SIG-M5 treated with dmso at 0.1 percent for 504 hours (cell line): ENCODE measurements at regions not wholly inside any gene's neighbourhood (a gene's known extent, or its start where the extent isn't known, plus 50 kb on each side); places are given as distances from the start of the nearest gene placed in this dataset.

Experiments used
- DNase-seq: peaks from one replicate; lab custom pipeline; 2025; ENCODE audit not compliant: unreplicated experiment; lab: John Stamatoyannopoulos, UW

DNA sequence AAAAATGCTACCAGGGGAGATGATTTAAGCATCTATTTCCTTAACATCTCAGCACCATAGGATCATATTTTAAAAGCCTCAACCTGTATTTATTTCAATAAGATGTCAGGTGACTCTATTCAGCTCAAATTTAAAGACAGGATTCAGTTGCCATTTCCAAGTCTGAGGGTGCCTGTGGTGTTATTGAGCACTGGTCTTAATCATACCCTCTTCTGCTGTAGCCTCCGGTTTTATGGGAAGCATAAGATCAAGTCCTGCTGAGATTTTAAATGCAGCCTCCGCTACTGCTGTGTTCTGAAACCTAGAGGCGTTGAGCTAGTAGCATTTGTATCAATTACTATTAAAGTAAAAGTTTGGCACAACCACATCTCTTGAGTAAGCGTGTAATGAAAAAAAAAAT is 185.7 kb upstream of the NWD2 start:
- no peak for DNase-seq

DNA sequence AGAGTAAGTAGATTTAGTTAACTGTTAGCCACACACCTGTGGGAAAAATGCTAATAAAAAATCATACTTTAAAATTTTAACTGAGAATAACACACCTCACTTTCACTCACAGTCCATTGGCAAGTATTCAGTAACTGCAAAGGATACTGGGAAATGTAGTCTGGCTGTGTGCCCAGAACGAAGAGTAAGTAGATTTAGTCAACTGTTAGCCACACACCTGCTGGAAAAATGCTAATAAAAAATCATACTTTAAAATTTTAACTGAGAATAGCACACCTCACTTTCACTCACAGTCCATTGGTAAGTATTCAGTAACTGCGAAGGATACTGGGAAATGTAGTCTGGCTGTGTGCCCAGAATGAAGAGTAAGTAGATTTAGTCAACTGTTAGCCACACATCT is 178.4 kb upstream of the NWD2 start:
- no peak for DNase-seq

DNA sequence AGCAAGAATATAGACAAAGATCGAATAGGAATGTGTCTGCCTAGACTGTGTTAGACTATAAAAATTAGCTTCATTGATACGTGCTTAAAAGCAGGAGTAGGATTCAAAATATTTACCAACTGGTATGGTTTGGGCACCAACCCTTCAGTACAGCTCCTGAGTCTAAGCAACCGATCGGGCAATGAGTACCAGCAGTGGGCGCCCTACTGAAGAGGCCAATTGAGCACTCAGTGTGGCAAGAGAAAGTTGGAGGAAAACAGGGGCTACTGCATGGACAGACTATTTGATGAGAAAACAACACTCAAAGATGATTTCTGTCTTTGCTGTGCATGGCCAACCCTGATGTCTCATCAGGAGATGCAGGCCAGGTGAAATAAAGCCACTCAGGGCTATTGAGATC is 176.0 kb upstream of the NWD2 start:
- no peak for DNase-seq

DNA sequence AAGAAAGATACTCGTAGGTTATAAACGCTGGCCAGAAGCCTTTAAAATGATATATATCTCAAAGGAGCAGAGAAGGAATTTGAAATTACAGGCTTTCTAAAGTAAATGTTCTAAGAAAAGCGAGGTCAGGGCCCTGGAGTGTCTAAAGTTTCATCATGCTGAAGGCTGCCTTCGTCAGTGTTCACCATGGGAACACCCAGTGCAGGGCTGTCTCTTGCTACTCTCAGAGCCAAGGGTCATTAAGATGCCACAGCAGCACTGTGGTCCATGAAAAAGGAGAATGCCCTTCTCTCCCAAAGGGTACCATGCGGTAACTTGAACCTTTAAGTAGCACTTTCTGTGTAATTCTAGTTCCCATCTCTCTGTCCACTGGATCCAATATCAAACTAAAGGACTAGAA is 174.5 kb upstream of the NWD2 start:
- DNase-seq, result no peak

DNA sequence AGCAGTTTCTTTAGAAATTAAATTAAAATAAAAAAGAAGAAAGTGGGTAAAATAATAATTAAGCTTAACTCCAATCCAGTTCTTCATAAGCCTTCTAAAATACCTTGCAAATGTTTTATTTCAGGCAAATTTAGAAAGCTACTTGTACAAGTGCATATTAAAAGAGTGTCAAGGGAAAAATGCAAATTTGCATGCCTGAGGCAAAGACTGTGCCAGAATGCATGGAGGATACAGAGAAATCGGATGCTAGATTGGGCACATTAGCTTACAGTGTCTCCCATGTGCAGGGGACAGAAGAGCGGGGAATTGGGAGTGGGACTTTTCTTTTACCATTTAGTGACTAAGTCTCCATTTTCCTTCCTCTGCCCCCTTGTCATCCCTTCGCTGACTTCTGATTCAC is 173.0 kb upstream of the NWD2 start:
- DNase-seq, result no peak

DNA sequence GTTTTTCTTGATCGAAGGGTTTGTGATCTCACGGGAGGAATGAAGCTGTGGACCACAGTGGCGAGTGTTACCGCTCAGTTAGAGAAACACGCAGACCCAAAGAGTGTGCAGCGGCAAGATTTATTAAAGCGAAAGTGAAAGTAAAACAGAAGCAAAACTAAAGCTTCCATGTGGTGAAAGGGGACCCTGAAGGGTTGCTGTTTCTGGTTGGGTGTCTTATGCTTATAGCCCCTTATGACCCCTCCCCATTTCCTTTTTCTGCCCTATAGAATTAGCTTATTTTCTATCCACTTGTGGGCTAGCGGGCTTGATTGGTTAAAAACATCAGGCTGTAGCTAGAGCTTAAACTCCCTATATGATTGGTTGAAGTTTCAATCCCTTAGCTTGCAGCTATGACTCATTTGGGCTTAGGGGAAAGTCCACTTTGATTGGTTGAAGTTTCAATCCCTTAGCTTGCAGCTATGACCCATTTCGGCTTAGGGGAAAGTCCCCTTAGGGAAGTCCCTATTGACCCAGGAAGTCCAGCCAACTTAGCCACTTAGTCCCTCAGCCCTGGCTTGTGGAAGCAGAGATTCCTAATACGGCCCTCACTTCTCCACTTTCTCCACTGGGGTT is 171.2 kb upstream of the NWD2 start:
- DNase-seq, result no peak

DNA sequence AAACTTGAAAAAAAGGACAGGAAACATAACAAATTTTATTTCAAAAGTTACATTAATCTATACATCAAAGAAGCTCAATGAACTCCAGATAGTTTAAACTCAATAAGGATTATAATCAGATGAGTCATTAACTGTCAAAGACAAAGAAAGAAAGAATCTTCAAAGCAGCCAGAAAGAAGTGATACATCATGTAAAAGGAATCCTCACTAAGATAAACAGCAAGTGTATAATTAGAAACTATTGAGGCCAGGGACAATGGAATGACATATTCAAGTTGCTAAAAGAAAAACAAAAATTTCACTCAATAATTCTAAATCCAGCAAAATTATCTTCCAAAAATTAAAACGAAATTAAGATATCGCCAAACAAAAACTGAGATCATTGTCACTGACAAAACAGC is 161.6 kb upstream of the NWD2 start:
- no peak for DNase-seq

DNA sequence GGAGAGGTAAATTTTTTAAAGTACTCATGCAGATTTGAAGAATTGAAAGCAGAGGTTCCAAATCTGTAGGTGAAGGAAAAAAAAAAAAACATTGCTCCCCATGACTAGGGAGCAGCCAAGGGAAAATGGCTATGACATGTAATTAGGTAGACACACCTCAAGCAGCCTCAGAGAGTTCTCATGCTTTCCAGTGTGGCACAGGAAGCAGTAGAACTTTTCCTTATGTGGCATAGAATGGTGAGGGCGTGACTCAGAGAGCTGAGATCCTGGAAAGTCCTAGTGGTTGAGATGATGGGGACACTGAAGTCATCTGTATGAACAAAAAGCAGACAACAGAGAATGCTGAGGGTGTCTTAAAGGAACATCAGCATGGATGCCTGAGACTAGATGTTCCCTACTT is 148.6 kb upstream of the NWD2 start:
- DNase-seq, result no peak

DNA sequence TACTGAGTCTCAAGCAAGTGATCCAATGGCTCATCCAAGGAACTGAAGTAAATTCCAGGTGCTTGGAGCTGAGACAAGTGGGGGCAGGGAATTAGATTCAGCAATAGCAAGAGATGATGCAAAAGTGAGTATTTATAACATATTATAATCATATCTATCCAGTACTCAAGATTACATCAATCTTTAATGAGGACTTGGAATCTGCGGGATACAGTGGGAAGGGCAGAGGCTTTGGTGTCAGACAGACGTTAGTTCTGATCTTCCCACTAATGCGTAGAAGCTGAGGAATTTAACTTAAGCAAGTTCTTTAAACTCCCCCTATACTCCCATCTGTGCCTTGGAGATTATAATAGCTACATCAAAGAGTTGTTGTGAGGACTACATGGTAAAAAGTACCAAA is 143.4 kb upstream of the NWD2 start:
- no peak for DNase-seq

DNA sequence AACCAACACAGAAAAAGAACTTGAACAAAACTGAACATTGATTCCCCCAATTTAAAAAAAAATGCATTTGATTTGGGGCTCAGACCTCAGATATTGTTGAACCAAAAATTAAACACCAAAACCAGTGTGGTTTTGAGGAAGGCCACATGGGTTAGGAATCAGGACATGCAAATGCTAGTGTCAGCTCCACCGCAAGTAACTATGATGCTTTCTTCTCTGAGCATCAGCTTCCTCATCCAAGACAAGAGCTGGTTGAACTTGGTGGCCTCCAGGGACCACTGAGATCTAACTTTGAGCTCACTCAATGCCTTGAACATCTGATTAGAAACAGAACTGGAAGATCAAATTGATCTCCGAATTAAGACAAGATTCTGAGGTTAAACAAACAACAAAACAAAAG is 142.9 kb upstream of the NWD2 start:
- DNase-seq, result no peak

DNA sequence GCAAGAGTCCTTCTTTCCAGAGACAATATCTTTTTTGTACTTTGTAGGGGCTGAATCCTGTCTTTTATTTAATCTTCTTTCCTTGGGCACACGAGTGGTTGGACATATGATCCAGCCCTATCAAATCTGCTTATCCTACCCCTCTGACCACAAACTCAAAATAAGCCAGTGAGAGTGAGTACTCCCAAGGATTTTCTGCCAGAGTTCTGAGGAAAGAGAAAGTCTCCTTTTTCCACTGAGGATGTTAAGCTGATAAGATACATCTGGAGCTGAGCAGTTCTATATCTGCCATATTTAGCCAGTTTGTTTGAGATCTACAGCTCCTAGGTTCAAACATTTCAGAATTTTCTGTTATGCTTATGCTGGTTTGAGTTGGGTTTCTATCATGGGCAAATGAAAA is 134.8 kb upstream of the NWD2 start:
- DNase-seq, result no peak

DNA sequence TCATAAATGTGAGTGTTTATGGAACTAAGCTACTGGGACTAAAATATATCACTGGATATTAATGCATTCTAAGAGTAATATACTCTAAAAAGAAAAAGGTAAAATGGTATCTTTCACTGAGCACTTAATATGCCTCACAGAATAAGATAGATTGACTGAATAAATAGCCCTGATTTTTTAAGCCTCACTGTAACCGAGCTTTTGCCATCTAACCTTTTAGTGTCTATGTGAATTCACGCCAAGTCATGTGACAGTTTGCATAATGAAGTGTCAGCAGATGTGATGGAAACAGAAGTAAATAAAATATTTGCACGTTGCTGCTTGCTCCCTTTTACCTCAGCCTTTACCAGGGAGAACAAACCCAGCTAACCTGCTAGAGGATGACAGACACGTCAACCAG is 119.7 kb upstream of the NWD2 start:
- no peak for DNase-seq

DNA sequence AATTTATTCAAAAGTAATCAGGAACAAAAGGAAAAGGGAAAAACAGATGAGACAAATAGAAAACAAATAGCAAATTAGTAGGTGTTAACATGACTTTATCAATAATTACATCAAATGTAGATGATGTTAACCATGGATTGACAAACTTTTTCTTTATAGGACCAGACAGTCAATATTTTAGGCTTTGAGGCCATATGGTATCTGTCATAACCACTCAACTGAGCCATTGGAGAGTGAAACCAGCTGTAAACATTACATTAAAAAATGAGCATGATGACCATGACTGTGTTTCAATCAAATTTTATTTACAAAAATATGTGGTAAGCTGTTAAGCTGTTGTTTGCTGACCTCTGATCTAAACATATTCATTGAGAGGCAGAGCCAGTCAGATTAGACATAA is 118.5 kb upstream of the NWD2 start:
- no peak for DNase-seq

DNA sequence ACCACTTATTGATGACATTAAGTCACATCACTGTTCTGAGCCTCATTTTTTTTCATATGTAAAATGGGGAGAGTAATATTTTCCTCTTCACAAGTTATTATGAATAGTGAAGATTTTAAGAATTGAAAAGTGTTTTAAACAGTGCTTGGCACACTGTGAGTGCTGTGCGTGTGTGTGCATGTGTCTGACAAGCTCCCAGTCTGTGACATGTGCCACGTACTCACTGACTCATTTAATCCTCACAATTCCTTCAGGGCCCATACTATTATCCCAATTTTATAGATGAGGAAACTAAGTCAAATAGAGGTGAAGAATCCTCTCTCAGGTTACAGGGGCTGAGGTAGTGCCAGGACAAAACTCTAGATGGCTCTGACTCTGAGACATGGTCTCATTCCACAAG is 114.1 kb upstream of the NWD2 start:
- DNase-seq, result no peak

DNA sequence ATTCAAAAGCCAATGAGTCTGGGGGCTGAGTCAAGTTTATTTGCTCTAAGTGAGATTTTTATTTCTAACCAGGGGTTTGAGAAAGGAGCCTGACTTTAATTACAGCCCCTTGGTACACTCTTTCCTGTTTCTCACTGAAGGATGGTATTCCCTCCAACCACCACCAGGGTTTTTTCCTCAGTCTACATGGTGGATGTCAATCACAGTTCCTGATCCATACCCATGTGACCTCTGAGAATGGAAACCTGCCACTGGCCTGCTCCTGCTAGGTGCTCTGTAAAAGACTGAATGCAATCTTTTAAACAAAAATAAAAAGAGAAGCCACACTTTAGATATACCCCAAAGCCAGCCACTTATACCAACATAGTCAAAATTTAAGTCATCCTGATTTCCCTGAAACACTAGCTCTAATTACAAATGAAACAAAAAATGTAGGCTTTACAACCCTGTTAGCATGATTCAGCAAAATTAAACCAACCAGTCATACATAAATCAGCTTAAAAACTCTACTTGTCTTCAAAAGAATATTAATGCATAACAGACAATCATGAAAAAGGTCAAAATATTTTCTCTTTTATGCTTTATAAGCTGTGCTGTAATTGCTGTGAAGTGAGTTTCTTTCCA is 112.1 kb upstream of the NWD2 start:
- no peak for DNase-seq

DNA sequence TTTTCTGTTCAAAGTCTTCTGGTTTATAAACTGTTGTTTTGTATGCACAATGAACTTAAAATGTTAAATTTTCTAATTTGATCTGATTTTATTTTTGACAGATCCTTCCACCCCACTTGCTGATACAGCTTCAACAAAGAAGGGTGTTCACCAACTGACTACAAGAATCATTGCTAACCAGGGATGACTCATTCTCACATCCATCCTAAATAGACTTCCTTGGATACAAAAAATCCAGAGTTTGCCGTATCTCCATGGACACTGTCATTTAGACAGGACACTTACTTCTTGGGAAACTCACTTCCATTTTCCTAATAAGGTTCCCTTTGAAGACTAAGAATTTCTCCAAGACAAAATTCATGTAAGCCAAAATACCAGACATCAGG is 111.6 kb upstream of the NWD2 start:
- DNase-seq, result no peak

DNA sequence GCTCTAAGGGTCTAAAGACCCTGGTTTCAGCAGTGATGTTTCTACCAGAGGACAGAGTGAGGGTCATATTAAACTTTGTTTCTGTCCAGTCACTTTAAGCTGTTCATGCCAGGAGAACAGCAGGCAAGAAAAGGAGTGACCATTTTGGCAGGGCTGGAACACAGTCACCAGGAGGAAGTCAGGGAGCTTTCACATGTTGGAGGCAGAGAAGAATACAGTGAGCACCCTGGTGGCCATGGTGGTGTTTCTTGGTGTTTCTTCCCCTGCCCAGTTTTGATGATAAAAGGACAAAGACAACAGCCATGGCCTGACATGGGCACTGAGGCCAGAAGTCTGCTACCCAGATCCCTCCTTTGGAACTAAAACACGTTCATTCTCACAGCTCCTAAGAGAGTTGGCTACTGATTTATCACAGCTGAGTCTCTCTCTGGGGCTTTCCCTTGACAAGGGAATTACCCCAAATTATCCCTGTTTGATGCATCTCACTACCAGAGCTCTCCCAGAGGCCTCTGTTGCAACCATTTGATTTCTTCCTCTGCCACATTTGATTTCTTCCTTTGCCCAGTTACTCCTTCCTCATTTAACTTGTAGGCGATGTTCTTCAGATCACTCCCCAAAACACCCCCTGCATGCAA is 106.4 kb upstream of the NWD2 start:
- DNase-seq, result no peak

DNA sequence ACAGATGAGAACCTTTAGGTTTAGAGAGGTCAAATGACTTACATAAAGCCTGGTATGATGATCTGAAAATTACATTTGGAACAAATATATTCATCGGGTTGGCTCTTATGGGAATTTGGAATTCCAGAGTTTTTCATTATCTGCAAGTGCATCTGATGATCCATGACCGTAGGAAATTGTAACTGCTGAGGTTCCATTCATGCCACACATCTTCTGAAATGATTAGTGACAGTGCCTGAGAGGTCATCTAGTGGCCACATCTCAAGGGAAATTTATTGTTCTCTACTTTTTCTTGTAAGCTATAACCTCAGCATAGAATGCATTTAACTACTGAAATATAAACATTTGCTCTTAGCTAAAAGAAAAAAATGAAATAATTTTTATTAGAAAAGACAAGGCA is 105.8 kb upstream of the NWD2 start:
- no peak for DNase-seq

DNA sequence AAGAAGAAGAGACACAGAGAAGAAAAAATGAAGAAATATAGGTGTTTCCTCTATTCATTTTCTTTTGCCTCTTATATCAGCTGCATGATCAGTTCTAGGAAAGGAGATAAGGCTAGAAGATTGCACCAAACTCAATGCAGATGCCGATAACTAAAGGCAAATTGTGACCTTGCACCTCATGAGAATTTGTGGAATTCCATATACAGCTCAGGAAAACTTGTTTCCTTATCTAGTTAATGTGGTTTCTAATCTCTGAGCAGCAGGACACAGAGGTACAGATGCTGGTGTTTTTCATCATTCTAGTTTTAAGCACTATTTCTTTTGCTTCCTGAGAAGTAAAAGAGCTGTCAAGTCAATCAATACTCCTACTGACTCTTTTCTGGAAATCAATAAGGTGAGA is 104.6 kb upstream of the NWD2 start:
- no peak for DNase-seq

DNA sequence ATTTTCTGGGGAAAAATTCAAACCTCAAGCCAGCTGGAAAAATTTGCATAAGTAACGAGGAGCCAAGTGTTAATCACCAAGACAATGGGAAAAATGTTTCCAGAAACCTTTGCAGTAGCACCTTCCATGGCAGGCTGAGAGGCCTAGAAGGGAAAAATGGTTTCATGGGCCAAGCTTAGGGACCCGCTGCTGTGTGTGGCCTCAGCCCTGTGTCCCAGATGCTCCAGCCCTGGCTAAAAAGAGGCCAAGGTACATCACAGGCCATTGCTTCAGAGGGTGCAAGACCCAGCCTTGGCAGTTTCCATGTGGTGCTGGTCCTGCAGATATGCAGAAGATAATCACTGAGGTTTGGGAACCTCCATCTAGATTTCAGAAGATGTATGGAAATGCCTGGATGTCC is 98.3 kb upstream of the NWD2 start:
- no peak for DNase-seq

DNA sequence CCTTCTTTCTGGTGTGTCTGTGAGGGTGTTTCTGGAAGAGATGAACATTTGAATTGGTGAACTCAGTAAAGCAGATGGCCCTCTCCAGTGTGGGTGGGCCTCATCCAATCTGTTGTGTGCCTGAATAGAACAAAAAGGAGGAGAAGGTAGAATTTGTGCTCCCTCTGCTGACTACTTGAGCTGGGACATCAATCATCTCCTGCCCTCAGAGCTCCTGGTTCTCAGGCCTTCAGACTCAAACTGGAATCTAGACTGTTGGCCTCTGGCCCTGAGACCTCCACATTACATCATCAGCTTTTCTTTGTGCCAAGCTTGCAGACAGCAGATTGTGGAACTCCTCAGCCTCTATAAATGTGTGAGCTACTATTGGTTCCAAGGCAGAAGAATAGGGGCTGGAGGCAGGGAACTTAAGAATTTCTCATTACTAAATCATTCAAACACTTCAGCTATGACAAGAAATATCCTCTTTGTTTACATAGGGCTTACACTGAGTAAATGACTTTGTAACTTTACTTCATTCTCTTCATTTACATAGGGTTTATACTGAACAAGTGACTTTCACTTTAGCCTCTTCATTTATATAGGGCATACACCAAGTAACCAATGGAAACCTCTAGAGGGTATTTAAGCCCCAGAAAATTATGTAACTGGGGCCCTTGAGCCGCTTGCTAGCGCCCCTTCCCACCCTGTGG is 86.9 kb upstream of the NWD2 start:
- no peak for DNase-seq

DNA sequence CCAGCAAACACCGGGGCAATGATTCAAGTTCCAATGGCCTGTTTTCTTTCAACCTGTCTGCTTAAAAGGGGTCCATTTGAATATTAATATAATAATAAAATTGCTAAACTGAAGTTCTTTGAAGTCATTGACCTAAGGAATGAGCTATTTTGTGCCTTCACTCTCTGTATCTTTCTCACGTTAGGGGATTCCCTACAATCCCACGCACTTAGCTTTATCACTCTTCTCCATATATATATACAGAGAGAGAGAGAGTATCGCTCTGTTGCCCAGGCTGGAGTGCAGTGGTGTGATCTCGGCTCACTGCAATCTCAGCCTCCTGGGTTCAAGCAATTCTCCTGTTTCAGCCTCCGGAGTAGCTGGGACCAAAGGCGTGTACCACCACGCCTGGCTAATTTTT is 83.9 kb upstream of the NWD2 start:
- no peak for DNase-seq
